ENCODE measurements at regions not wholly inside any gene's neighbourhood (a gene's known extent, or its start where the extent isn't known, plus 50 kb on each side); places are given as distances from the start of the nearest gene placed in this dataset.

- no peak for TF ChIP-seq YY1 (IDR thresholded peaks at IDR 0.05; ENCODE audit: insufficient read depth, insufficient read length)
- TF ChIP-seq ZNF274 (IDR thresholded peaks at IDR 0.05; ENCODE audit: low read depth, low read length), result no peak
Observed at GRCh38 chr1:56295949-56296929, 283.1 kb downstream of the PLPP3 start.

Data from NT2/D1 (cell line).